ENCODE measurements at regions not wholly inside any gene's neighbourhood (a gene's known extent, or its start where the extent isn't known, plus 50 kb on each side); places are given as distances from the start of the nearest gene placed in this dataset.
"Not testable (repeated sequence)": the region's sequence is repeated elsewhere in the genome, so short reads cannot be mapped to it uniquely, and the experiment has no call there.

- no peaks in the 10 kb centered on the region for H3K9me3 Mint-ChIP-seq (ENCODE audit: low read depth)
- H3K36me3 Mint-ChIP-seq = peaks cover 4% of the 10 kb centered on the region
- H3K27me3 Mint-ChIP-seq = peaks cover 20% of the 10 kb centered on the region
- H3K27ac Mint-ChIP-seq = no peak overlapping the region
- H3K4me3 Mint-ChIP-seq = no peak overlapping the region
- peaks cover 1% of the 10 kb centered on the region for H3K4me1 Mint-ChIP-seq (ENCODE audit: low read depth)
These were observed 163.3 kb downstream of the OR4M2 start for GRCh38 chr15:22243440-22244130.

- H3K27ac Mint-ChIP-seq; H3K9me3 Mint-ChIP-seq (ENCODE audit: low read depth); H3K4me3 Mint-ChIP-seq; H3K36me3 Mint-ChIP-seq: not testable (repeated sequence)
- Mint-ChIP-seq H3K4me1 (ENCODE audit: low read depth) (peaks cover 13% of the 10 kb centered on the region), H3K27me3 (peaks cover 22% of the 10 kb centered on the region)
These were observed 169.2 kb downstream of the OR4M2 start for GRCh38 chr15:22249511-22249910.

- not testable (repeated sequence) for H3K4me3 Mint-ChIP-seq; H3K9me3 Mint-ChIP-seq (ENCODE audit: low read depth); H3K36me3 Mint-ChIP-seq; H3K27ac Mint-ChIP-seq
- peaks cover 28% of the 10 kb centered on the region for H3K27me3 Mint-ChIP-seq
- H3K4me1 Mint-ChIP-seq (ENCODE audit: low read depth) = peaks cover 20% of the 10 kb centered on the region
These were observed 170.4 kb downstream of the OR4M2 start for GRCh38 chr15:22250501-22251290.

GRCh38 chr15:22251422-22251821 lies 171.1 kb downstream of the OR4M2 start:
- H3K9me3 Mint-ChIP-seq (ENCODE audit: low read depth) = no peaks in the 10 kb centered on the region
- peaks cover 20% of the 10 kb centered on the region for H3K4me1 Mint-ChIP-seq (ENCODE audit: low read depth)
- H3K27ac Mint-ChIP-seq = no peak overlapping the region
- peaks cover 31% of the 10 kb centered on the region for H3K27me3 Mint-ChIP-seq
- H3K36me3 Mint-ChIP-seq = peaks cover 4% of the 10 kb centered on the region
- no peak overlapping the region for H3K4me3 Mint-ChIP-seq

GRCh38 chr15:22252047-22252446 lies 171.7 kb downstream of the OR4M2 start:
- not testable (repeated sequence) for H3K4me3 Mint-ChIP-seq; H3K27ac Mint-ChIP-seq; H3K9me3 Mint-ChIP-seq (ENCODE audit: low read depth); H3K36me3 Mint-ChIP-seq
- peaks cover 34% of the 10 kb centered on the region for H3K27me3 Mint-ChIP-seq
- H3K4me1 Mint-ChIP-seq (ENCODE audit: low read depth) = peaks cover 20% of the 10 kb centered on the region

GRCh38 chr15:22252521-22252920 lies 172.2 kb downstream of the OR4M2 start:
- peaks cover 20% of the 10 kb centered on the region for H3K4me1 Mint-ChIP-seq (ENCODE audit: low read depth)

GRCh38 chr15:22253002-22253675 lies 172.8 kb downstream of the OR4M2 start:
- Mint-ChIP-seq H3K27me3 (peaks cover 31% of the 10 kb centered on the region), H3K4me1 (ENCODE audit: low read depth) (peaks cover 20% of the 10 kb centered on the region)
- not testable (repeated sequence) for H3K36me3 Mint-ChIP-seq; H3K4me3 Mint-ChIP-seq; H3K9me3 Mint-ChIP-seq (ENCODE audit: low read depth); H3K27ac Mint-ChIP-seq

More at GRCh38 chr15:22252521-22252920, 172.2 kb downstream of the OR4M2 start:
- not testable (repeated sequence) for H3K9me3 Mint-ChIP-seq (ENCODE audit: low read depth); H3K4me3 Mint-ChIP-seq; H3K36me3 Mint-ChIP-seq; H3K27ac Mint-ChIP-seq
- peaks cover 34% of the 10 kb centered on the region for H3K27me3 Mint-ChIP-seq

GRCh38 chr15:22253676-22254408 lies 173.5 kb downstream of the OR4M2 start:
- no peaks in the 10 kb centered on the region for H3K9me3 Mint-ChIP-seq (ENCODE audit: low read depth)
- peaks cover 27% of the 10 kb centered on the region for H3K27me3 Mint-ChIP-seq
- no peak overlapping the region for H3K27ac Mint-ChIP-seq
- H3K4me1 Mint-ChIP-seq (ENCODE audit: low read depth) = peaks cover 20% of the 10 kb centered on the region
- peak overlapping the region; percentile 9 for H3K4me3 Mint-ChIP-seq
- no peaks in the 10 kb centered on the region for H3K36me3 Mint-ChIP-seq

- H3K4me3 Mint-ChIP-seq = peak overlapping the region; percentile 9
These were observed 174.2 kb downstream of the OR4M2 start for GRCh38 chr15:22254409-22255045.

GRCh38 chr15:22255606-22256005 lies 175.3 kb downstream of the OR4M2 start:
- not testable (repeated sequence) for H3K36me3 Mint-ChIP-seq; H3K4me3 Mint-ChIP-seq; H3K9me3 Mint-ChIP-seq (ENCODE audit: low read depth); H3K27ac Mint-ChIP-seq
- Mint-ChIP-seq H3K27me3 (peaks cover 24% of the 10 kb centered on the region), H3K4me1 (ENCODE audit: low read depth) (peaks cover 36% of the 10 kb centered on the region)

More at GRCh38 chr15:22254409-22255045, 174.2 kb downstream of the OR4M2 start:
- Mint-ChIP-seq H3K4me1 (ENCODE audit: low read depth) (peaks cover 26% of the 10 kb centered on the region), H3K27me3 (peaks cover 27% of the 10 kb centered on the region)
- H3K9me3 Mint-ChIP-seq (ENCODE audit: low read depth); H3K27ac Mint-ChIP-seq; H3K36me3 Mint-ChIP-seq: not testable (repeated sequence)

- H3K27me3 Mint-ChIP-seq = peaks cover 25% of the 10 kb centered on the region
- not testable (repeated sequence) for H3K9me3 Mint-ChIP-seq (ENCODE audit: low read depth)
These were observed 176.2 kb downstream of the OR4M2 start for GRCh38 chr15:22256389-22257046.

GRCh38 chr15:22257047-22258008 lies 177.0 kb downstream of the OR4M2 start:
- Mint-ChIP-seq H3K27me3 (peaks cover 25% of the 10 kb centered on the region), H3K4me3 (no peak overlapping the region), H3K4me1 (ENCODE audit: low read depth) (peaks cover 44% of the 10 kb centered on the region), H3K36me3 (no peaks in the 10 kb centered on the region), H3K9me3 (ENCODE audit: low read depth) (no peaks in the 10 kb centered on the region), H3K27ac (no peak overlapping the region)

More at GRCh38 chr15:22256389-22257046, 176.2 kb downstream of the OR4M2 start:
- not testable (repeated sequence) for H3K27ac Mint-ChIP-seq, H3K36me3 Mint-ChIP-seq, H3K4me3 Mint-ChIP-seq
- H3K4me1 Mint-ChIP-seq (ENCODE audit: low read depth) = peaks cover 44% of the 10 kb centered on the region

- peaks cover 44% of the 10 kb centered on the region for H3K4me1 Mint-ChIP-seq (ENCODE audit: low read depth)
- no peak overlapping the region for H3K4me3 Mint-ChIP-seq
- no peaks in the 10 kb centered on the region for H3K36me3 Mint-ChIP-seq
- H3K27me3 Mint-ChIP-seq = peaks cover 25% of the 10 kb centered on the region
- no peaks in the 10 kb centered on the region for H3K9me3 Mint-ChIP-seq (ENCODE audit: low read depth)
- H3K27ac Mint-ChIP-seq = no peak overlapping the region
These were observed 177.7 kb downstream of the OR4M2 start for GRCh38 chr15:22258009-22258397.
